MM.1S (cell line): ENCODE measurements at regions not wholly inside any gene's neighbourhood (a gene's known extent, or its start where the extent isn't known, plus 50 kb on each side); places are given as distances from the start of the nearest gene placed in this dataset.

Experiments used
- EZH2 ChIP-seq: fragments of 300-600 bp; sonication (generic); optimal IDR thresholded peaks from 2 replicates; pipeline ENCODE3; 2017; ENCODE audit warnings: low read depth, mild to moderate bottlenecking, antibody characterized with exemption, low read length, mixed read lengths
- EZH2phosphoT487 ChIP-seq: fragments of 300-600 bp; sonication (generic); IDR thresholded peaks from 2 replicates; pipeline ENCODE4 v1.6.1; 2018; ENCODE audit warnings: antibody characterized with exemption, low read length
- TF ChIP-seq, protein P1 (sequence below): fragments of 300-600 bp; sonication (generic); IDR thresholded peaks from 2 replicates; pipeline ENCODE4 v1.5.1; 2016; ENCODE audit warnings: antibody characterized with exemption, low read length, mixed read lengths

DNA sequence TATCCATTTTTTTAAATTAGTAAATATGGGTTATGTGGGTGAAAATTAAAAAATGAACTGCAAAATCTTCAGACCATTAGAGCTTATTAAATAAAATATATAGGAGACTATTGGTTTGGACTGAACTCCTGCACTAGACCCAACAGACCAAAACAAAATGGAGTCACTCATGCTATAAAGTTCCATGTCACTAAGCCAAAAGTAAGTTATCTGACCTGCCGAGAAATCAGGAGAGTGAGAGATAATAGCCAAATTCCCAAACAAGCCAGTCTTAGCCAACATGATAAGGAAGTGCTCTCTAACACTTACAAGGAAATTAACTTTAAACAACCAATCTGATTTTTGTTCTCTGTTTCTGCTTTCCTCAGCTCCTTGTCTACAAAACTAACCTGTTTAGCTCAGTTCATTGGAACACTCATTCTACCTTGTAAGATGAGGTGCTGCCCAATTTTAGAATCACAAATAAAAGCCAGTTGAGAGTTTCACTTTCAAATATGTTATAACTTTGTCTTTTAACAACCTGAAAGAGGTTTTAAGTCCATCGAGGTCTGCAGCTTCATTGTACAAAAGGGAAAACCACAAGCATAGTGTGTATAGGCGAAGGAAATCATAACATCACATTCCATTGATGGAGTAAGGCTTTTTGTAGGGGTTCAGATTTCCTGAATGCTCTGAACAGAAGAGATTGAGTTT is 220.5 kb downstream of the TENT5A start:
- TF ChIP-seq, protein P1, sequence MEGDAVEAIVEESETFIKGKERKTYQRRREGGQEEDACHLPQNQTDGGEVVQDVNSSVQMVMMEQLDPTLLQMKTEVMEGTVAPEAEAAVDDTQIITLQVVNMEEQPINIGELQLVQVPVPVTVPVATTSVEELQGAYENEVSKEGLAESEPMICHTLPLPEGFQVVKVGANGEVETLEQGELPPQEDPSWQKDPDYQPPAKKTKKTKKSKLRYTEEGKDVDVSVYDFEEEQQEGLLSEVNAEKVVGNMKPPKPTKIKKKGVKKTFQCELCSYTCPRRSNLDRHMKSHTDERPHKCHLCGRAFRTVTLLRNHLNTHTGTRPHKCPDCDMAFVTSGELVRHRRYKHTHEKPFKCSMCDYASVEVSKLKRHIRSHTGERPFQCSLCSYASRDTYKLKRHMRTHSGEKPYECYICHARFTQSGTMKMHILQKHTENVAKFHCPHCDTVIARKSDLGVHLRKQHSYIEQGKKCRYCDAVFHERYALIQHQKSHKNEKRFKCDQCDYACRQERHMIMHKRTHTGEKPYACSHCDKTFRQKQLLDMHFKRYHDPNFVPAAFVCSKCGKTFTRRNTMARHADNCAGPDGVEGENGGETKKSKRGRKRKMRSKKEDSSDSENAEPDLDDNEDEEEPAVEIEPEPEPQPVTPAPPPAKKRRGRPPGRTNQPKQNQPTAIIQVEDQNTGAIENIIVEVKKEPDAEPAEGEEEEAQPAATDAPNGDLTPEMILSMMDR = no peak
- TF ChIP-seq EZH2 (no peak), EZH2phosphoT487 (no peak)
